Astrocyte of the cerebellum (primary cell): ENCODE measurements at regions not wholly inside any gene's neighbourhood (a gene's known extent, or its start where the extent isn't known, plus 50 kb on each side); places are given as distances from the start of the nearest gene placed in this dataset.
"Not testable (repeated sequence)": the region's sequence is repeated elsewhere in the genome, so short reads cannot be mapped to it uniquely, and the experiment has no call there.

Experiments
- DNase-seq: peaks from one replicate; pipeline ENCODE4 v3.0.0-alpha.2; 2011; ENCODE audit warnings: low read depth
- H3K4me3 ChIP-seq: 2 replicates; pipeline ENCODE4 v1.5.1; 2011; ENCODE audit warnings: mild to moderate bottlenecking, low read depth, low read length, moderate library complexity
- in situ Hi-C: cut with HindIII; loops from 2 replicates; pipeline ENCODE4 v1.10.0; 2017; ENCODE audit warnings: low sequenced_read_pairs
- TF ChIP-seq, protein P1 (sequence below): IDR thresholded peaks from 2 replicates; pipeline ENCODE4 v1.5.1; 2012; ENCODE audit warnings: low read length, low read depth, moderate library complexity, mild to moderate bottlenecking; ENCODE audit errors: missing control alignments

DNA sequence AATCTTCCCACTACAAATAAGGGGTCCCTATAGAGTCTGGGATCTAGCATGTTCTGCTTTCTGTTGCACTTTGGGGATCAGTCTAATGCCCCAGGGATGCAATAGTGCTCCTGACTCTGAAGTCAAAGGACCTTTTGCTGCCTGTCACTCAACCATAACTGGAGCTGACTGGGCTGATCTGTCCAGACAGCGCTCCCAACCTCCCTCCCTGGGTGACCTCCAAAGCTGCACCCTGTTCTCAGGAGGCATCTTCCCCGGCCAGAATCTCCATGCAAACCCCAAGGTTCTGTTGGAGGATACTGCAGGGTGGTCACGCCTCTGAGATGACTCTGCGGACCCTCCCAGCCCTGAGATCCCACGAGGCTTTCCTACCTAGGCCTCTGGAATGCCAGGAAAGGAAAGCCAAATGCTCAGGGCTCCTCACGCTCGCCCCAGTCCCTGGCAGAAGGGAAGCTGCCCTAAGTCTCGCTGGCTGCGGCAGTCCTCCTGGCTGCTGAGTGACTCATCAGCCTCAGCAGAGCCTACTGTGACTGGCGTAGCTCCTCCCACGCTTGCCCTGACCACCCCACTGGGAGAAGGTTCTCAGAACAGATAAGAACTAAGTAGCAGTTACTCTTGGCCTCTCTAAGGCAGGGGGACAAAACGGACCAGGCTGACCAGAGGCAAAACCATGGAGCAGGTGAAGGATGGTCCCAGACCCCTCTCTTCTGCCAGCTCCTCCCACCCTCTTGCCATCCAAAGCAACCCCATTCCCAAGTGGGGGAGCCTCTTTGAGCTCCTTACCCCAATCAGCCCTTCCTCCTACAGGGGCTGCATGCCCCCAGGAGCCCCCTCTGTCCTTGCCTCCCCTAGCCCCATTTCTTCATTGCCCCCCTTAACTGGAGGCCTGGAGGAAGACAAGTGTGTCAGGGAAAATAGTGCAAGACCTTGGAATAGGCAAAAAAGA is 124.1 kb upstream of the TNRC6C start:
- no peak overlapping the region for H3K4me3 ChIP-seq
- TF ChIP-seq, protein P1, sequence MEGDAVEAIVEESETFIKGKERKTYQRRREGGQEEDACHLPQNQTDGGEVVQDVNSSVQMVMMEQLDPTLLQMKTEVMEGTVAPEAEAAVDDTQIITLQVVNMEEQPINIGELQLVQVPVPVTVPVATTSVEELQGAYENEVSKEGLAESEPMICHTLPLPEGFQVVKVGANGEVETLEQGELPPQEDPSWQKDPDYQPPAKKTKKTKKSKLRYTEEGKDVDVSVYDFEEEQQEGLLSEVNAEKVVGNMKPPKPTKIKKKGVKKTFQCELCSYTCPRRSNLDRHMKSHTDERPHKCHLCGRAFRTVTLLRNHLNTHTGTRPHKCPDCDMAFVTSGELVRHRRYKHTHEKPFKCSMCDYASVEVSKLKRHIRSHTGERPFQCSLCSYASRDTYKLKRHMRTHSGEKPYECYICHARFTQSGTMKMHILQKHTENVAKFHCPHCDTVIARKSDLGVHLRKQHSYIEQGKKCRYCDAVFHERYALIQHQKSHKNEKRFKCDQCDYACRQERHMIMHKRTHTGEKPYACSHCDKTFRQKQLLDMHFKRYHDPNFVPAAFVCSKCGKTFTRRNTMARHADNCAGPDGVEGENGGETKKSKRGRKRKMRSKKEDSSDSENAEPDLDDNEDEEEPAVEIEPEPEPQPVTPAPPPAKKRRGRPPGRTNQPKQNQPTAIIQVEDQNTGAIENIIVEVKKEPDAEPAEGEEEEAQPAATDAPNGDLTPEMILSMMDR: no peak
- peak; percentile 74 for DNase-seq
- in situ Hi-C loops: no loop called here

DNA sequence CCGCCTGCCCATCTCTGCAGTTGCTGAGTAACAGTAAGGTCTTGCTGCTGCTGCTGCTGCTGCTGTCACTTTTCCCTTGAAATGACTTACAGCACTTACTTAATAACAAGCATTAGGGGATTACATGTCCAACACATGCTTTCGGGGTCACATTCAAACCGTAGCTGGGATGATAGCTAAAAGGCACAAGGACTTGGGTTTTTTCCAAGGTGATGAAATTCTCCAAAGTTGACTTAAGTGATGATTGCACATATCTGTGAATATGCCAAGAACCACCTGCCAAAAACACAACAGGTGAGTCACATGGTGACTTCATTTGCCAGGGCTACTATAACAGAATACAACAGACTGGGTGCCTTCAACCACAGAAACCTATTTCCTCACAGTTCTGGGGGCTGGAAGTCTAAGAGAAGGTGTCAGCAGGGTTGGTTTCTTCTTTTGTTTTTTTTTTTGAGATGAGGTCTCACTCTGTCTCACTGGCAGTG is 121.9 kb upstream of the TNRC6C start:
- TF ChIP-seq, protein P1: no peak
- in situ Hi-C loops: no loop called here
- no peak overlapping the region for H3K4me3 ChIP-seq
- DNase-seq: no peak

DNA sequence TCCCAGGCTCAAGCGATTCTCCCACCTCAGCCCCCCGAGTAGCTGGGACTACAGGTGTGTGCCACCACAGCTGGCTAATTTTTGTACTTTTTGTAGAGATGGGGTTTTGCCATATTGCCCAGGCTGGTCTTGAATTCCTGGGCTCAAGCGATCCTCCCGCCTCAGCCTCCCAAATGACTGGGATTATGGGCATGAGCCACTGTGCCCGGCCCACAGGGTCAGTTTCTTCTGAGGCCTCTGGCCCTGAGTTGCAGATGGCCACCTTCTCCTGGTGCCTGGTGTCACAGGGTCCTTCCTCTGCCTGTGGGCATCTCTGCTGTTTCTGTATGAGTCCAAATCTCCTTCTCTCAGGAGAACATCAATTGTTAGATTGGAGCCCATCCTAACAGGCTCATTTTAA is 121.4 kb upstream of the TNRC6C start:
- in situ Hi-C loops, DNase-seq, H3K4me3 ChIP-seq: not testable (repeated sequence)

DNA sequence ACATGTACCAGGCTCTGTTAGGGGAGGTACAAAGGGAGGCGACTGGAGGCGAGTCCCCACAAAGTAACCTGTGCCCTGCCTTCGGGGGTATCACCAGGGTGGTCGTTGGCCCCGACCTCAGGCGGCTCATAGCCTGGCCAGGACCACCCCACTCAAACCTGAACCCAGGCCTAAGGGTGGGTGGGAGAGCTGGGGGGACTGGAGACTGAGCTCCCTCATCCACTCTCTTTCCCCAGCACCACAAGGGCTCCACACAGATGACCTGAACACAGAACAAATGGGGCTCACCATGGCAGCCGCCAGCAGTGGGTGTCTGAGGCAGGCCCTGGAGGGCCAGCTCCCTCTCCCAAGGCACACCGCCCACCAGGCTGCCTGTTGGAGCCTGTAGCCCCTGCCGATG is 120.6 kb upstream of the TNRC6C start:
- H3K4me3 ChIP-seq: no peak overlapping the region
- in situ Hi-C loops: no loop called here
- TF ChIP-seq, protein P1: no peak
- no peak for DNase-seq

DNA sequence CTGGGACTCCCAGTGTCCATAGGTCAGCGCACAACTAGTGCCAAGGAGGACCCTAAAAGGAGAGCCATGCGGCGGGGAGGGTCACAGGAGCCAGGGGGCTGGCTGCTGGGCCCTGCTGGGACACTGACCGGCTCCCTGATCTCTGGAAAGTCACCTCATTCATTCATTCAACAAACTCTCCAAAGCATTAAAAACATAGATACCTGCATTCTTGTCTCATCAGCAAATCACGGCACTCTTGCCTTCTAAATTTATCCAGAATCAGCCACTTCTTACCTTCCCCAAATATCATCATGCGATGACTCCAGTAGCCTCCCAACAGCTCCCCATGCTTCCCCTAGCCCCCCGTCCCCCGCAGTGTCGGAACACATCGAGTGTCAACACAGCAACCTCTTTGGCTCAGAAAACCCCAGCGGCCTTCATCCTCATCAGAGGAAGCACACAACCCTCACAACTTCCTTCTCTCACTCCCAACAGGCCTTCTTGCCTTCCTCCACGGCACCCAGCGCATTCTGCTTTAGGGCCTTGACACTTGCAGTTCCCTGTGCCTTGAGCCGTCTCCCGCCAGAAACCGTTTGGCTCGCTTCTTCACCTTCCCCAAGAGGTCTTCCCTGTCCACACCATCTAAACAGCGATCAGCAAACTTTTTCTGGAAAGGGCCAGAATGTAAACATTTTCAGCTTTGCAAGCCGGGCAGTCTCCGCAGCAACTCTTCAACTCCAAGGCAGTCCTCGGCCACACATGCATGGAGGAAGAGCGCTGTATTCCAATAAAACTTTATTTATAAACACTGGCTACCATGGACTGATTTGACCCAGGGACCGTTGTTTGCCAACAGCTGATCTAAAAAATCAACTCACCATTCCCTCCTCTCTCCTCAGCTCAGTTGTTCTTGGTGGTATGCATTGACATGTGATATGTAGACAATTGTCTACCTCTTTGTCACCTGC is 119.5 kb upstream of the TNRC6C start:
- H3K4me3 ChIP-seq: no peak overlapping the region
- TF ChIP-seq, protein P1: no peak
- in situ Hi-C loops: no loop called here
- DNase-seq: no peak

DNA sequence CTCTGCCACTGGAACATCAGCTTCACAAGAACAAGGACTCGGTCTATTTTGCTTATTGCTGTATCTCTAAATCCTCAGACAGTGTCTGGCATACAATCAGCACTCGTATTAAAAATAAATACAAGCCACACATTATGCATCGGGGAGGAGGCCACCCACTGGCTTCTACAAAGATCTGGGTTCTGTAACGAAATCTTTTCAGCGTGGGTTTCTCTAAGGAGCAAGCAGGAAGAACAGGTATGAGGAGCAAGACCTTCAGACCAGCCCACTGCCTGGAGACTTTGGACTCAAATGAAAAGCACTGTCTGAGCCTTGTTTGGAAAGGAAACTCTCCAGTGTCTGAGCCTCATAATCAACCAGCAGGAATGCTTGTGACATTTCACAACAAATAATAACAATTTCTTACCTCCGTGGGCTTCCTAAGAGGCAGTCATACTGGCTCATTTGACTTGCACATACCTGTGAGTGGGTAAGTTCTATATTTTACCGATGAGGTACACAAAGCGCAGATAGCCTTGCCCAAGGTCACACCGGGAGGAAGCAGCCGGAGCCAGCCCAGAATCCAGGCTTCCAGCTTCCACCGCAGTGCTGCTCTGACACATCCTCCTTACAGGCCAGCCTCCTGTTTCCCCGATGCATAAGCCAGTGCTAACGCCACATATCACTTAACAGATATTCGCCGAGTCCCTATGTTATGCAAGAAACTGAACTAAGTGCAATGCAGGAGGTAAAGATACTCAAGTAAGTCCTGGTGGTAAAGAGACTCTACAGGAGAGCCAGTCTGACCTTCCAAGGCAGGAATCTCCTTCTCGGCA is 118.6 kb upstream of the TNRC6C start:
- in situ Hi-C loops: no loop called here
- TF ChIP-seq, protein P1: no peak
- DNase-seq: no peak
- no peak overlapping the region for H3K4me3 ChIP-seq
